Stimulated activated CD8-positive, alpha-beta memory T cell treated with anti-CD3 and anti-CD28 coated beads, Interleukin-12 subunit alpha, Interleukin-12 subunit beta, amount 100 ng/mL, for 24 hours (primary cell): ENCODE measurements at regions not wholly inside any gene's neighbourhood (a gene's known extent, or its start where the extent isn't known, plus 50 kb on each side); places are given as distances from the start of the nearest gene placed in this dataset.
"Not testable (repeated sequence)": the region's sequence is repeated elsewhere in the genome, so short reads cannot be mapped to it uniquely, and the experiment has no call there.

Experiments used
- DNase-seq: peaks from one replicate; pipeline ENCODE4 v3.0.0-alpha.2; 2020; ENCODE audit errors: extremely low read depth

- no peak for DNase-seq
Measured at GRCh38 chr2:234374150-234374508, 122.8 kb downstream of the ARL4C start.

DNA sequence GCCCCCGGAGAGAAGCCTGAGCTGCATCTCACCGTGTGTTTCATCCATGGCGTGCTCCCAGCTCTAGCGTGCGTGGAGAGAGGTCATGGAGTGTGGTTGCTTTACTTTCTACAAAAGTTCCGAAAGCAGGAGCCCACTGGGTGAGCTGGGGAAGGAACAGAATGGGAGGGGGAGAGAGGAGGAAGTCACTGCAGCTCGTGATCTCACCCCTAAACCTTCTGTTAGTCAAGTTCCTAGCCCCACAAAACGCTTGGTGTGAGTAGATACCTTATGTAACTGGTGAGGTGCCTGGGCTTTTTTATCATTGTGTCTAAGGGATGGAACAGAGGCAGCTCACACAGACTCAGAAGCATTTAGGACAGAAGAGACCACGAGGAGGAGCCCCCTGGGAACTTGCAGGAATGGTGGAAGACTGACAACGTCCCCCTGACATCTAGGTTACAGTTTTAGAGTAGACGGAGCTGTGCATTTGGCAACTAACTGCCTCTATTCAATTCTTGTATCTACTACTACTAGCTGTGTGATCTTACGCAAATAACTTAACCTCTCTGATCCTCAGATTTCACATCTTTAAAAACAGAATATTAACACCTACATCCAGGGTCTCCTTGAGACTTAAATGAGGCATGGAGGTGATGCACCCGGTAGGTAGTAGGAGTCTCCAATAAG, 123.3 kb downstream of the ARL4C start:
- DNase-seq: no peak

DNA sequence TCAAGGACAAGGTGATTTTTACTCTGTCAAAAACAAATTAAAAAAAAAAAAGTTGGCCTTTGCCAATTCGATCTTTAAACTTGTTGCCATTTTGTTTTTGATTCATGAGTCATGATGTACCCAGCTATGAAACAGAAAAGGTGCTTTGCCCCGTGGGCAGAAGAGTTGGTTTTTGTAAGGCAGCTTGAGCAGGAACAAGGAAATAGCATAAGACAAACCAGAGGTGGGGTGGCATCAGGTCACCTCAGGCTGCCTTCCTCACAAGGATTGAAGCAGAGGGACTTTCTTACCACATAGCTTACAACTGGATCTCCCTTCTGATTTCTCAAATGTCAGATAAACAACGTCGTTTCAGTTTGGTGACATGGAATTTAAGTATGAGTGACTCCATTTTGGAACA, 123.8 kb downstream of the ARL4C start:
- no peak for DNase-seq

DNA sequence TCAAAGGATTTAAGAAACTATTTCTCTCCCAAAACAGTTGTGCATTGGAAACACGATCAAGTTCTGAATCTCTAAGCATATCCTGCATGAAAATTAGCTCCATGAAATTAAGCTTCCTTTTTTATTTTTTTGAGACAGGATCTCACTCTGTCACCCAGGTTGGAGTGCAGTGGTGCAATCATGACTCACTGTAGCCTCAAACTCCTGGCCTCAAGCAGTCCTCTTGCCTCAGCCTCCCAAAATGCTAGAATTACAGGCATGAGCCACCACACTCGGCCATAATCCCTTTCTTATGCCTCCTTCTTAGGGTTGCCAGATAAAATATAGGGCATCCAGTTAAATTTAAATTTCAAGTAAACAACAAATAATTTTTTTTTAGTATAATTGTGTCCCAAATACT, 124.4 kb downstream of the ARL4C start:
- DNase-seq: no peak

DNA sequence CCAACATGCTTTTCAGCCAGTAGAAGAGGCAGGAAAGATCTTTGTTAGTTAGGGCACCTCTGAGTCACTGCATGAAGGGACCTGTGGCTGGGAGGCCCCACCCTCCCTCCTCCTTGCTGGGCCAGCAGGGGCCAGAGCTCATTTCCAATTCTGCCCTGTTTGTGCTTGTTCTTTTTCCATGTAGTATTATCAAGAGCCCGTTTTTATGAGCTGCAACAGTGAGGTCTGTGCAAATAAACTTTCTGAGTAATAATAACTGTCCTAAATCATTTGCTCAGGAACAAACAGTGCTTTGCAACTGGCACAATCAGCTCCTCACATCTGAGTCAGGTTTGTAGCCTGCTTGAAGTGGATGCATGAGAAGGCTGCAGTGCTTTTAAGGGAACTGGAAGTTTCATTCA, 128.0 kb downstream of the ARL4C start:
- no peak for DNase-seq

DNA sequence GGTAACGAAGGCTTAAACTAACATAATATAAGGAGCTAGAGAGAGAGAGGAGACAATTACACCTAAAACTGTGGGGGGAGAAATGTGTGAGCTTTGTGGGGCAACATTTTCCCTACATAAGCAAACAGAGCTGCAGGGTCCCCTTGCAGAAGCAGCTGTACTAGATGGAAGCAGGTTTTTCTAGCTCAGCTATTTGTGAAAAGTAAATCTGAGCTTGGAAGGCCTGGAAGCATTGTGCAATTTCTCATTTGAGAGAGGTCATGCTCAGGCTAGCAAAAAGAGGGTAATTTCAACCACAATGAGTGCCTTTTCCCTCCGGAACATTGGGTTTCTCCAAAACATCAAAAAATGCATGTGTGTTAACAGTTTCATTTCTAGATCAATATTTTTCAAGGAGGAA, 130.0 kb downstream of the ARL4C start:
- no peak for DNase-seq

- DNase-seq: no peak
Measured at GRCh38 chr2:234364661-234365060, 132.2 kb downstream of the ARL4C start.

DNA sequence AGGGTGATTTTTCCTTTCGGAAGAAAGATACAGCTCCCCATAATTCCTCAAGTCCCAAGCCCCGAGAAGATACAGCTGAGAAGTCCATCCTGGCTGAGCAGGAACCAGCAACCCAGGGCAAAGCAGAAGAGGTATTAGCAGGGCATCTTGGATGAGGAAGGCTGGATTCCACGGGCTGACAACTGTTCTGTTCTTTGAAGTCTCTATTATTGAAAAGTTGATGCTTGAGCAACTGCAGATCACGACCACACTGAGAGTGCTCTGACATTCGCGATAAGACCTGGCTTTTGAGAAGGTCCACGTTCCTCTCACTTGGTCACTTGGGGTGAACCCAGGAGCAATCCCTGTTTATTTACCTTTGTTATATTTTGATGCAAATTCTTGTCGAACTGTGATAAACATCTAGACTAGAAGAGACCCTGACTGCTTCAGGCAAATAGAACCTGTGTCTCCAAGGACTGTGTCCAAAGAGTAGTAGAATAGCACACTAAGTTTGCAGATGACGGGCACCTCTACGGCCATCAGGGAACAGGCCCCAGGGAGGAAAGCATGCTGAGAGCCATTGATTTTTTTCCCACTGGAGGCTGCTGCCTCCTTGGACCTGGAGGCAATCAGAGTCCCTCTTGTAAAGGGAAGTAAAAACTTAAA, 133.1 kb downstream of the ARL4C start:
- no peak for DNase-seq

DNA sequence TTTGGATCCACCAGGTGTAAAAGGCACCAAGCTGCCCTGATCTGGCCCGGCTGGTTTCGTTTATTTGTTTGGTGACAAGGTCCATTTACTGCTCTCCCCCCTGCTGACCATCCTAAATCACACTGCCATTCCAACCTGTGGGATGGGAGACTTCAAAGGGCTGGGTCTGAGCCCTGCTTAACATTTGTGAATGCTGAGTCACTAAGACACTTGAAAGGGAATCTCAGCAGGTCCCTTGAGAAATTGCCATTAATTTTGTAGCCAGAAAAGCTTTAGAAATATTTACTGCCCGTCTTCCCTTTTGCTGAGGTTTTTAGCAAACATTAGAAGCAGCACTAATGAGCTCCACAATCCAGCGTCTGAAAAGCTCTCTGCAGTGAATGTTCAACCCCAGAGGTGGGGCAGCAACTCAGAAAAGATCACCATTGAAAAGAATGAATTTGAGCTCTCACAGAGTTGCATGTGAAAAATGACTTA, 133.8 kb downstream of the ARL4C start:
- DNase-seq: no peak

- DNase-seq: not testable (repeated sequence)
Measured at GRCh38 chr2:234360313-234360975, 136.4 kb downstream of the ARL4C start.

GRCh38 chr2:234357666-234358065, 139.2 kb downstream of the ARL4C start:
- no peak for DNase-seq

DNA sequence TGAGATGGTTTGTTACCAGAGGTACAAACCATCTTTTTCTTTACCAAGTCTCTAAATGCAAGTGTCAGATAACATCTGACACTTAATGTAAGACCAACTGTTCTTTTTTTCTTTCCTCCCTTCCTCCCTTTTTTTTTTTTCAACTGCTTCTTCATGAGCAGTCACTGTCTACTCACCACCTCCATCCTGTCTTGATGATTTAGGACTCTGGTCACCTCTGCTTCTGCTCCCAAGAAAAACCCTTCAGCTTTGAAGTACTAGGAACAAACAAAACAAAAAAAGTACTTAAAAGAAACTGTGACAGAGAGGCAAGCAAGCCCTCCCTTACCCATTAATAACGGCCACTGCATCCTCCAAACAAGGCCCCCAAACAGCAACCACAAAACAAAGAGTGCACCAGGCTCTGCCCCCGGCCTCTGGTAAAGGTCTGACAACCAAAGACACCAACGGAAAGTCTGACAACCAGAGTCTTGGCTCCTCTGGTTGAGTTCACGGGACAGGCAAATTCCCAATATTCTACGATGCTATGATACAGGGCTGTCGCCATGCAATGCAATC, 141.0 kb downstream of the ARL4C start:
- DNase-seq: no peak

DNA sequence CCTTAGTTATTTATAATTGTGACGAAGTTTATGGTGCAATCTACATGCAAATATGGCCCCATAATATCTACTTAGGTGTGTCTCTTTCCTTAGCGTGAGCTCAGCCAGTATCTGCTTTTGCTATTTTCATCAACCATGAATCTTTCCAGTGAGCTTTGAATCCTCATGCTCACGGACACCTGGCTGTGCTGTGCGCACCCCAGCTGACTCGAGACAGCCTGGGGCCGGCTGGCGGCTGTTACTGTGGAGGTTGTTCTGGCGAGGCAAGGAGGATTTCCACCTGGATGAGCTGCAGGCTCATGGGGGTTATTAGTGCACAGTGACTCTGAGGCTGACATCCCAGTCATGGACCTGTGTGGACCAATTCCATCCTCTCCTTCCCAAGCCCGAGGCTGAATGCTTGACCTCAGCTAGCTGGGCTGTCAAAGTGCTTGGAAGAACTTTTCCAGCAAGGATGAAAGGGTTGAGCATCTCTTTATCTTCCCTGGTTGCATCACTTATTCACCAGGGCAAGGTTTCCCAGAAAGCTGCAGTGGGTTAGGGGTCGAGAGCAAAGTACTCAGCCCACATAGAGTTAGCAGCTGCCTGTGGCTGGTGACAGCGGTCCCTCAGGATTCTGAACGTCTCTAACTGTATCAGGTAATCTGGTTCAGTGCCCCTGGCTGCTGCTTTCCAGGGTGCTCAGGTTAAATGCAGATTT, 141.7 kb downstream of the ARL4C start:
- no peak for DNase-seq

DNA sequence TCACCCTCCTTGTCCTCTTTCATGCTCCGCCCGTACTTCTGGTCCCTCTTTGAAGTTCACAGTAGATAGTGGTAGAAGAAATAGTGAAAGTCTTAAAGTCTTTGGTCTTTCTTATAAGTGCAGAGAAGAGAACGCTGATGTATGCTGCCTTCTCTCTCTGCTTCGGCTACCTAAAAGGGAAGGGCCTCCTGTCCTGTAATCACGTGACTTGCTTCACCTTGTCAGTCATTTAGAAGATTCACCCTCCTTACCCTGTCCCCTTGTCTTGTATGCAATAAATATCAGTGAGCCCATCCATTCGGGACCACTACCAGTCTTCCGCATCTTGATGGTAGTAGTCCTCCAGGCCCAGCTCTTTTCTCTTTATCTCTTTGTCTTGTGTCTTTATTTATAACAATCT, 144.6 kb downstream of the ARL4C start:
- DNase-seq: no peak

- not testable (repeated sequence) for DNase-seq
Measured at GRCh38 chr2:234351866-234352265, 145.0 kb downstream of the ARL4C start.

DNA sequence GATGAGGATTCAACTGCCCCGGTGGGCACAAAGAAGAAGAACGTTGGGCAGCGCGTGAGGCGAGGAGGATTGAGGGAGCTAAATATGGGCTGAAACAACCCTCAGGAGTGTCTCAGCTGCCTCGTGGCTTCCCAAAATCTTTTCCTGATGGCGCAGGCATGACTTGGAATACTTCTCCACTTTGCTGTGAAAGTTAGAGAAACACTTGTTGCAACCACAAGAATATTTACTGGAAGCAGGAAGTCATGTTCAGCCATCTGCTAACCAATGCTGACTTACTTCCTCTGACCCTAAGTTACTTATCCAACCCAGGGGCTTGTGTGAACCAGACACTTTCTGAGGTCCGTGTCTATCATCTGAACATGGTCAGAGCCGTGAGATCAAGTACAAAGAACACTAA, 148.8 kb downstream of the ARL4C start:
- DNase-seq: no peak

GRCh38 chr2:234345921-234346320, 151.0 kb downstream of the ARL4C start:
- no peak for DNase-seq

DNA sequence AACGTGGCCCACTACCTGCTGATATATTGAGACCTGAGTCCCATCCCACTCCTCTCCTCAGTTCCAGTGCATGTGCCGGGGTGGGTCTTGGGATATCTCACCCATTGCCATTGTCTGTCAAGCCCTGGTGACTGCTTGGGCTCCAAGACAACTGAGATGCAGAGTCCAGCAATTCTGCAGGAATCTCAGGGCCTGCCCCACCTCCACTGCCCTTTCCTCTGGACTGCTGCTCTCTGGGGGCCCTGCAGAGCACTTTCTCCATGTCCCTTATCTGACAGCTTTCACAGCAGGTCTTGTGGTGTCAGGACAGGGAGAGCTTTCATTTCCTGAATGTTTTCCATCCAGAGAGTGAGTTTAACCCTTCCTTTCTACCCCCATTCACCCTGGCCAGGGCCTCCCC, 152.9 kb downstream of the ARL4C start:
- no peak for DNase-seq

- DNase-seq: no peak
Measured at GRCh38 chr2:234343372-234343771, 153.5 kb downstream of the ARL4C start.

GRCh38 chr2:234341306-234341985, 155.4 kb downstream of the ARL4C start:
- no peak for DNase-seq

DNA sequence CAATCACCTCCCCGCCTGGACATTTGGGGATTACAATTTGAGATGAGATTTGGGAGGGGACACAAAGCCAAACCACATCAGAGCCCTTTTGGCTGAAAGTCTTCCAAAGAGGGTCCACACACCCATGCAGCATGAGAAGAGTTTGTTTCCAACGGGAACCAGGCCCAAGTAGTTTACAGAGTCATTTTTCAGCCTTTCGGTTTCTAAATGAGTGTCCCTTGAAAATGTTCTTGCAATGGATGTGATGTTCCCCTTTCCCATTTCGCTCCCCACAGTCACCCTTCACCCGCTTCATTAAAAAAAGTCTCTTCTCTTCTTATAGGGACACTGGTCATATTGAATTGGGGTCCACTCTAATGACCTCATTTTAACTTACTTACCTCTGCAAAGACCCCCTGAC, 157.4 kb downstream of the ARL4C start:
- DNase-seq: no peak

GRCh38 chr2:234339011-234339410, 157.9 kb downstream of the ARL4C start:
- no peak for DNase-seq
